Vagina (tissue), 2 donors: ENCODE measurements at regions not wholly inside any gene's neighbourhood (a gene's known extent, or its start where the extent isn't known, plus 50 kb on each side); places are given as distances from the start of the nearest gene placed in this dataset.

ENCODE experiments used
- DNase-seq, 2 donors: peaks; one replicate each; pipeline ENCODE4 v3.0.0-alpha.2; 2017; ENCODE audit errors: extremely low spot score in 2 of 2
- H3K27ac ChIP-seq: fragments of 200-600 bp; sonication (generic); one replicate; pipeline ENCODE4 v1.5.1; 2019
- H3K27me3 ChIP-seq: fragments of 200-600 bp; sonication (generic); one replicate; pipeline ENCODE4 v1.5.1; 2019
- H3K36me3 ChIP-seq, 2 donors: fragments of 200-600 bp; sonication (generic); one replicate each; pipeline ENCODE4 v1.5.1; 2017 to 2019
- H3K4me1 ChIP-seq: fragments of 200-600 bp; sonication (generic); one replicate; pipeline ENCODE4 v1.5.1; 2019
- H3K4me3 ChIP-seq, 2 donors: fragments of 200-600 bp; sonication (generic); 1 replicate in 1 of 2; 2 replicates in 1 of 2; pipeline ENCODE4 v1.5.1; 2016 to 2019
- H3K9me3 ChIP-seq: fragments of 200-600 bp; sonication (generic); one replicate; pipeline ENCODE4 v1.5.1; 2019
- CTCF ChIP-seq, 3 experiments: fragments of 450-650 bp in 2 of 3; fragments of 200-600 bp in 1 of 3; sonication (generic) in 1 of 3; IDR thresholded peaks; one replicate each; pipeline ENCODE4 v1.5.1; 2017 to 2019; ENCODE audit warnings: antibody characterized with exemption in 3 of 3, mild to moderate bottlenecking in 2 of 3, moderate library complexity in 2 of 3
- POLR2A ChIP-seq, 2 donors: fragments of 450-650 bp; IDR thresholded peaks; one replicate each; pipeline ENCODE4 v1.6.1; 2017; ENCODE audit warnings: antibody characterized with exemption in 2 of 2, mild to moderate bottlenecking in 2 of 2, moderate library complexity in 2 of 2
- POLR2AphosphoS5 ChIP-seq, 2 donors: sonication (generic); formaldehyde crosslinking; IDR thresholded peaks; one replicate each; pipeline ENCODE4 v1.9.0; 2017; ENCODE audit warnings: antibody characterized with exemption in 2 of 2, mild to moderate bottlenecking in 2 of 2, low read depth in 1 of 2; ENCODE audit not compliant: insufficient read depth in 1 of 2
- intact Hi-C: fragments of 100-400 bp; cut with DNase I; formaldehyde crosslinking; loops from one replicate; pipeline ENCODE4 v1.15.1; 2023

GRCh38 chr10:4638099-4638498, 187.9 kb upstream of the AKR1E2 start:
- Histone ChIP-seq H3K27me3 (no peaks in the 10 kb centered on the region), H3K27ac (no peak overlapping the region), H3K9me3 (no peaks in the 10 kb centered on the region), H3K4me3 (no peak overlapping the region), H3K4me1 (peaks cover 4% of the 10 kb centered on the region), H3K36me3 (no peaks in the 10 kb centered on the region)
- intact Hi-C loops = no loop called here
- TF ChIP-seq POLR2AphosphoS5 (IDR thresholded peaks at IDR 0.05; ENCODE audit: insufficient read depth in 1 of 2, low read depth in 1 of 2) (no peak), CTCF (IDR thresholded peaks at IDR 0.05) (no peak), POLR2A (IDR thresholded peaks at IDR 0.05) (no peak)
- no peak for DNase-seq

- Histone ChIP-seq H3K27ac (no peak overlapping the region), H3K9me3 (no peaks in the 10 kb centered on the region), H3K4me1 (peaks cover 4% of the 10 kb centered on the region), H3K4me3 (no peak overlapping the region), H3K36me3 (no peaks in the 10 kb centered on the region), H3K27me3 (no peaks in the 10 kb centered on the region)
- TF ChIP-seq POLR2A (IDR thresholded peaks at IDR 0.05) (no peak), POLR2AphosphoS5 (IDR thresholded peaks at IDR 0.05; ENCODE audit: insufficient read depth in 1 of 2, low read depth in 1 of 2) (no peak), CTCF (IDR thresholded peaks at IDR 0.05) (no peak)
- DNase-seq = no peak
- intact Hi-C loops = no loop called here
Measured at GRCh38 chr10:4637657-4638056, 188.3 kb upstream of the AKR1E2 start.

- TF ChIP-seq POLR2A (IDR thresholded peaks at IDR 0.05) (no peak), POLR2AphosphoS5 (IDR thresholded peaks at IDR 0.05; ENCODE audit: insufficient read depth in 1 of 2, low read depth in 1 of 2) (no peak), CTCF (IDR thresholded peaks at IDR 0.05) (no peak)
- Histone ChIP-seq H3K4me3 (no peak overlapping the region), H3K27ac (no peak overlapping the region), H3K36me3 (no peaks in the 10 kb centered on the region), H3K4me1 (peaks cover 4% of the 10 kb centered on the region), H3K27me3 (no peaks in the 10 kb centered on the region), H3K9me3 (no peaks in the 10 kb centered on the region)
- DNase-seq = no peak
- intact Hi-C loops = no loop called here
Measured at GRCh38 chr10:4635883-4636282, 190.1 kb upstream of the AKR1E2 start.

GRCh38 chr10:4635388-4635787, 190.6 kb upstream of the AKR1E2 start:
- TF ChIP-seq POLR2A (IDR thresholded peaks at IDR 0.05) = no peak
- TF ChIP-seq POLR2AphosphoS5 (IDR thresholded peaks at IDR 0.05; ENCODE audit: insufficient read depth in 1 of 2, low read depth in 1 of 2) = no peak
- TF ChIP-seq CTCF (IDR thresholded peaks at IDR 0.05) = no peak

GRCh38 chr10:4633776-4634175, 192.2 kb upstream of the AKR1E2 start:
- DNase-seq = no peak
- no peak overlapping the region for H3K4me3 ChIP-seq
- intact Hi-C loops = no loop called here
- H3K27me3 ChIP-seq = no peaks in the 10 kb centered on the region
- no peaks in the 10 kb centered on the region for H3K36me3 ChIP-seq
- no peaks in the 10 kb centered on the region for H3K9me3 ChIP-seq
- no peak overlapping the region for H3K27ac ChIP-seq
- peaks cover 4% of the 10 kb centered on the region for H3K4me1 ChIP-seq
- TF ChIP-seq POLR2A (IDR thresholded peaks at IDR 0.05) (no peak), CTCF (IDR thresholded peaks at IDR 0.05) (no peak), POLR2AphosphoS5 (IDR thresholded peaks at IDR 0.05; ENCODE audit: insufficient read depth in 1 of 2, low read depth in 1 of 2) (no peak)

More at GRCh38 chr10:4635388-4635787, 190.6 kb upstream of the AKR1E2 start:
- Histone ChIP-seq H3K9me3 (no peaks in the 10 kb centered on the region), H3K4me3 (no peak overlapping the region), H3K4me1 (peaks cover 4% of the 10 kb centered on the region), H3K27ac (no peak overlapping the region), H3K36me3 (no peaks in the 10 kb centered on the region), H3K27me3 (no peaks in the 10 kb centered on the region)
- DNase-seq = no peak
- intact Hi-C loops = no loop called here
